ENCODE measurements at regions not wholly inside any gene's neighbourhood (a gene's known extent, or its start where the extent isn't known, plus 50 kb on each side); places are given as distances from the start of the nearest gene placed in this dataset.

- no peak overlapping the region for H3K4me3 ChIP-seq (ENCODE audit: low read length)
- no peak for TF ChIP-seq CTCF (IDR thresholded peaks at IDR 0.05; ENCODE audit: insufficient read depth, low read depth, low read length, missing control alignments)
- no peak for DNase-seq (ENCODE audit: low read depth)
Measured at GRCh38 chr4:156103311-156103710, 149.6 kb upstream of the CTSO start.

GRCh38 chr4:156102411-156102810 lies 148.7 kb upstream of the CTSO start:
- no peak overlapping the region for H3K4me3 ChIP-seq (ENCODE audit: low read length)
- DNase-seq (ENCODE audit: low read depth) = no peak
- TF ChIP-seq CTCF (IDR thresholded peaks at IDR 0.05; ENCODE audit: insufficient read depth, low read depth, low read length, missing control alignments) = no peak

GRCh38 chr4:156101571-156101970 lies 147.9 kb upstream of the CTSO start:
- DNase-seq (ENCODE audit: low read depth) = no peak
- TF ChIP-seq CTCF (IDR thresholded peaks at IDR 0.05; ENCODE audit: insufficient read depth, low read depth, low read length, missing control alignments) = no peak
- H3K4me3 ChIP-seq (ENCODE audit: low read length) = no peak overlapping the region

- TF ChIP-seq CTCF (IDR thresholded peaks at IDR 0.05; ENCODE audit: insufficient read depth, low read depth, low read length, missing control alignments) = no peak
- H3K4me3 ChIP-seq (ENCODE audit: low read length) = no peak overlapping the region
- no peak for DNase-seq (ENCODE audit: low read depth)
Measured at GRCh38 chr4:156100651-156101050, 147.0 kb upstream of the CTSO start.

GRCh38 chr4:156098805-156099204 lies 145.1 kb upstream of the CTSO start:
- no peak overlapping the region for H3K4me3 ChIP-seq (ENCODE audit: low read length)
- no peak for DNase-seq (ENCODE audit: low read depth)
- TF ChIP-seq CTCF (IDR thresholded peaks at IDR 0.05; ENCODE audit: insufficient read depth, low read depth, low read length, missing control alignments) = no peak

GRCh38 chr4:156085100-156085499 lies 131.4 kb upstream of the CTSO start:
- no peak for TF ChIP-seq CTCF (IDR thresholded peaks at IDR 0.05; ENCODE audit: insufficient read depth, low read depth, low read length, missing control alignments)
- H3K4me3 ChIP-seq (ENCODE audit: low read length) = no peak overlapping the region
- no peak for DNase-seq (ENCODE audit: low read depth)

- H3K4me3 ChIP-seq (ENCODE audit: low read length) = no peak overlapping the region
- DNase-seq (ENCODE audit: low read depth) = no peak
- no peak for TF ChIP-seq CTCF (IDR thresholded peaks at IDR 0.05; ENCODE audit: insufficient read depth, low read depth, low read length, missing control alignments)
Measured at GRCh38 chr4:156084373-156084772, 130.7 kb upstream of the CTSO start.

Data from epithelial cell of esophagus (primary cell).